Neural progenitor cell (in vitro differentiated cells): ENCODE measurements at regions not wholly inside any gene's neighbourhood (a gene's known extent, or its start where the extent isn't known, plus 50 kb on each side); places are given as distances from the start of the nearest gene placed in this dataset.
A peak's percentile ranks its signal among the peaks of the same experiment; 100 is the strongest.
"Not testable (repeated sequence)": the region's sequence is repeated elsewhere in the genome, so short reads cannot be mapped to it uniquely, and the experiment has no call there.

Source experiments
- DNase-seq: peaks from one replicate; pipeline ENCODE4 v3.0.0-alpha.2; 2016; ENCODE audit warnings: low spot score
- H2AFZ ChIP-seq: fragments of 200-600 bp; sonication (generic); replicated peaks from 2 replicates; pipeline ENCODE4 v1.6.1; 2016; ENCODE audit warnings: antibody characterized with exemption
- H3F3A ChIP-seq: fragments of 200-600 bp; sonication (generic); 2 replicates; pipeline ENCODE4 v1.6.1; 2016; ENCODE audit warnings: antibody characterized with exemption, low read depth
- H3K27ac ChIP-seq: fragments of 200-600 bp; sonication (generic); 2 replicates; pipeline ENCODE4 v1.5.1; 2016; ENCODE audit warnings: mild to moderate bottlenecking
- H3K27me3 ChIP-seq: fragments of 200-600 bp; sonication (generic); 2 replicates; pipeline ENCODE4 v1.6.1; 2016; ENCODE audit warnings: mild to moderate bottlenecking, moderate library complexity
- H3K36me3 ChIP-seq: fragments of 200-600 bp; sonication (generic); 2 replicates; pipeline ENCODE4 v1.5.1; 2016
- H3K4me1 ChIP-seq: fragments of 200-600 bp; sonication (generic); 2 replicates; pipeline ENCODE4 v1.6.1; 2016; ENCODE audit warnings: mixed run types
- H3K4me2 ChIP-seq: fragments of 200-600 bp; sonication (generic); 2 replicates; pipeline ENCODE4 v1.6.1; 2016
- H3K4me3 ChIP-seq: fragments of 200-600 bp; sonication (generic); 2 replicates; pipeline ENCODE4 v1.5.1; 2016
- H3K79me2 ChIP-seq: fragments of 200-600 bp; sonication (generic); 2 replicates; pipeline ENCODE4 v1.6.1; 2016; ENCODE audit warnings: low read depth
- H3K9ac ChIP-seq: fragments of 200-600 bp; sonication (generic); 2 replicates; pipeline ENCODE4 v1.6.1; 2016
- H3K9me3 ChIP-seq: fragments of 200-600 bp; sonication (generic); 2 replicates; pipeline ENCODE4 v1.5.1; 2016; ENCODE audit warnings: low read depth
- H4K20me1 ChIP-seq: fragments of 200-600 bp; sonication (generic); 2 replicates; pipeline ENCODE4 v1.6.1; 2016; ENCODE audit warnings: low read depth
- H3K27ac Mint-ChIP-seq: 3 replicates; pipeline ENCODE4 v1.8.0; 2021; ENCODE audit warnings: mixed read lengths
- H3K27me3 Mint-ChIP-seq: 2 replicates; pipeline ENCODE4 v1.8.0; 2022; ENCODE audit warnings: low read depth, mild to moderate bottlenecking, inconsistent platforms, moderate library complexity, mixed read lengths; ENCODE audit not compliant: insufficient read depth
- H3K36me3 Mint-ChIP-seq: 3 replicates; pipeline ENCODE4 v1.8.0; 2021; ENCODE audit warnings: mixed read lengths
- H3K4me1 Mint-ChIP-seq: 3 replicates; pipeline ENCODE4 v1.8.0; 2021; ENCODE audit warnings: mixed read lengths
- H3K4me3 Mint-ChIP-seq: 3 replicates; pipeline ENCODE4 v1.8.0; 2021; ENCODE audit warnings: mild to moderate bottlenecking, moderate library complexity, mixed read lengths
- H3K9me3 Mint-ChIP-seq: 3 replicates; pipeline ENCODE4 v1.8.0; 2020; ENCODE audit warnings: mixed read lengths
- EZH2 ChIP-seq: fragments of 200-600 bp; sonication (generic); IDR thresholded peaks from 2 replicates; pipeline ENCODE4 v1.6.1; 2017; ENCODE audit warnings: antibody characterized with exemption, mild to moderate bottlenecking, moderate library complexity
- EZH2phosphoT487 ChIP-seq: fragments of 200-600 bp; sonication (generic); IDR thresholded peaks from 2 replicates; pipeline ENCODE4 v1.6.1; 2017; ENCODE audit warnings: antibody characterized with exemption
- TF ChIP-seq, protein P1 (sequence below): fragments of 200-600 bp; sonication (generic); IDR thresholded peaks from 2 replicates; pipeline ENCODE4 v1.5.1; 2017; ENCODE audit warnings: antibody characterized with exemption, mild to moderate bottlenecking

DNA sequence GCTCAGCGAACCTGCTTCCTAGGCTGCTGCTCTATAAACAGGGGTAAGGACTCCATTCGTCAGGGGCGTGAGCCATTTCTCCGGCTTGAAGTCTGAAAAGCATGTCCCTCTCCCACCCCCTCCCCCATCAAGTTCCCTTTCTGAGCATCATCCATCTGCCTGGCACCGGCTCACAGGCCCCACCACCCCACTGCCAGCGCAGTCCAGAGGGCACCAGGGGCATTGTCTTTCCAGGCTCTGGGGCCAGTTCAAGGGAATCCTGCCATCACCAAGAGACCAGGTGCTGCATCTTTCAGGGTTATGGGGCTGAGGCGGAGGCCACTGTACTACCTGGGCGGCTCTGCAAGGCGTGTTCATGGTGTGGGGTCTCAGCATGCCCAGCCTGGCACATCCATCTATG is 64.7 kb upstream of the EDAR start:
- H3K79me2 ChIP-seq: no peaks in the 10 kb centered on the region
- H3K9me3 Mint-ChIP-seq: no peaks in the 10 kb centered on the region
- peaks cover 18% of the 10 kb centered on the region for H3F3A ChIP-seq
- TF ChIP-seq, protein P1, sequence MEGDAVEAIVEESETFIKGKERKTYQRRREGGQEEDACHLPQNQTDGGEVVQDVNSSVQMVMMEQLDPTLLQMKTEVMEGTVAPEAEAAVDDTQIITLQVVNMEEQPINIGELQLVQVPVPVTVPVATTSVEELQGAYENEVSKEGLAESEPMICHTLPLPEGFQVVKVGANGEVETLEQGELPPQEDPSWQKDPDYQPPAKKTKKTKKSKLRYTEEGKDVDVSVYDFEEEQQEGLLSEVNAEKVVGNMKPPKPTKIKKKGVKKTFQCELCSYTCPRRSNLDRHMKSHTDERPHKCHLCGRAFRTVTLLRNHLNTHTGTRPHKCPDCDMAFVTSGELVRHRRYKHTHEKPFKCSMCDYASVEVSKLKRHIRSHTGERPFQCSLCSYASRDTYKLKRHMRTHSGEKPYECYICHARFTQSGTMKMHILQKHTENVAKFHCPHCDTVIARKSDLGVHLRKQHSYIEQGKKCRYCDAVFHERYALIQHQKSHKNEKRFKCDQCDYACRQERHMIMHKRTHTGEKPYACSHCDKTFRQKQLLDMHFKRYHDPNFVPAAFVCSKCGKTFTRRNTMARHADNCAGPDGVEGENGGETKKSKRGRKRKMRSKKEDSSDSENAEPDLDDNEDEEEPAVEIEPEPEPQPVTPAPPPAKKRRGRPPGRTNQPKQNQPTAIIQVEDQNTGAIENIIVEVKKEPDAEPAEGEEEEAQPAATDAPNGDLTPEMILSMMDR: no peak
- no peak for TF ChIP-seq EZH2phosphoT487
- no peak for TF ChIP-seq EZH2
- H3K27me3 Mint-ChIP-seq: peaks cover 15% of the 10 kb centered on the region
- H3K9ac ChIP-seq: no peak overlapping the region
- no peak overlapping the region for H2AFZ ChIP-seq
- H3K4me3 ChIP-seq: no peak overlapping the region
- H3K4me2 ChIP-seq: no peak overlapping the region
- H3K4me1 Mint-ChIP-seq: peaks cover 39% of the 10 kb centered on the region
- H3K36me3 ChIP-seq: no peaks in the 10 kb centered on the region
- H3K36me3 Mint-ChIP-seq: no peaks in the 10 kb centered on the region
- no peak overlapping the region for H3K27ac ChIP-seq
- H4K20me1 ChIP-seq: no peaks in the 10 kb centered on the region
- no peak for DNase-seq
- no peak overlapping the region for H3K27ac Mint-ChIP-seq
- no peaks in the 10 kb centered on the region for H3K27me3 ChIP-seq
- H3K9me3 ChIP-seq: no peaks in the 10 kb centered on the region
- H3K4me1 ChIP-seq: peaks cover 28% of the 10 kb centered on the region
- no peak overlapping the region for H3K4me3 Mint-ChIP-seq

DNA sequence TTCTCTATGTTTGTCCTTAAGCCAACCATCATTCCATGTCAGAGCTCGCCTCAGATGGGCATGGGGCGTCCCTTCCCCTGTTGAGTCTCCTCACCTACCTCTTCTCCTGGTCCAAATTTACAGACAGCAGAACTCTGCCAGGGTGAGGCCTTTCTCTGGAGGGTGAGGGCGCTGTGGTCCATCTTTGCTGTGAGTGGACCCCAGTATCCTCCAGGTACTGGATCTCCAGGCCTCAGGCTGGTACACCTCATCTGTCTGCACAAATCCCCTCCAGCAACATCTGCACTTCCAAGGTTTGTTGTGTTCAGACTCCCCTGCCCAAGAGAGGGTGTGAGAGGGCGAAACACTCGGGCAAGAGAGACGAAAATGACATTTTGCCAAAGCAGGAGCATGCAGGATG is 63.9 kb upstream of the EDAR start:
- no peaks in the 10 kb centered on the region for H3K9me3 ChIP-seq
- no peak overlapping the region for H3K4me3 ChIP-seq
- Mint-ChIP-seq H3K36me3 (no peaks in the 10 kb centered on the region), H3K4me3 (peak overlapping the region; percentile 18), H3K27me3 (peaks cover 10% of the 10 kb centered on the region), H3K27ac (peak overlapping the region; percentile 58), H3K9me3 (no peaks in the 10 kb centered on the region), H3K4me1 (peaks cover 37% of the 10 kb centered on the region)
- peaks cover 20% of the 10 kb centered on the region for H3K4me1 ChIP-seq
- H2AFZ ChIP-seq: peak overlapping the region; percentile 57
- no peak overlapping the region for H3K27ac ChIP-seq
- no peaks in the 10 kb centered on the region for H3K79me2 ChIP-seq
- TF ChIP-seq, protein P1: no peak
- no peak for TF ChIP-seq EZH2
- no peak for TF ChIP-seq EZH2phosphoT487
- peaks cover 10% of the 10 kb centered on the region for H3F3A ChIP-seq
- DNase-seq: no peak
- H3K27me3 ChIP-seq: no peaks in the 10 kb centered on the region
- H3K9ac ChIP-seq: no peak overlapping the region
- no peak overlapping the region for H3K4me2 ChIP-seq
- H4K20me1 ChIP-seq: no peaks in the 10 kb centered on the region
- H3K36me3 ChIP-seq: no peaks in the 10 kb centered on the region

DNA sequence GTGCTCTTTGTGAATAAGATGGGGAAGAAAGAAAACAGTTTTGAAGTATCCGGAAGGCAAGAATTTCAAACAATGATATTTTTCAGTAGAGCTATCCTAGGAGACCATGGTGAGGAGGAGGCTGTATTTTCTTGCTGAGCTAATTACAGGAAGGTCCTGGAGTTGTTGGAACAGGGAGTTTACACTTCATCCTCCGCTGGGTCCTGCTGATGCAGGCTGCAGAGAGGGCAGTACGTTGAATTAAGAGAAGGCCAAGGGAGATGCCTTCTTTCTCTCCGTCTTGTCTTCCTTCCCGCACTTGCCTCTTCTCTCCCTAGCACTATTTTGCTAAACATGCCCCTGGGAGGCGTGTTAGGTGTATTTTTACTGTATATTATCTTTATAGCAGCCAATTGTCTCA is 60.0 kb upstream of the EDAR start:
- H3K27ac ChIP-seq: no peak overlapping the region
- H3K36me3 ChIP-seq: no peaks in the 10 kb centered on the region
- no peaks in the 10 kb centered on the region for H3F3A ChIP-seq
- H3K9ac ChIP-seq: no peak overlapping the region
- H3K4me2 ChIP-seq: no peak overlapping the region
- H3K36me3 Mint-ChIP-seq: peaks cover 2% of the 10 kb centered on the region
- peaks cover 41% of the 10 kb centered on the region for H3K4me1 Mint-ChIP-seq
- H3K9me3 Mint-ChIP-seq: no peaks in the 10 kb centered on the region
- H3K4me3 Mint-ChIP-seq: no peak overlapping the region
- no peaks in the 10 kb centered on the region for H3K79me2 ChIP-seq
- no peaks in the 10 kb centered on the region for H4K20me1 ChIP-seq
- TF ChIP-seq, protein P1: no peak
- TF ChIP-seq EZH2phosphoT487: no peak
- TF ChIP-seq EZH2: no peak
- peak overlapping the region; percentile 11 for H2AFZ ChIP-seq
- H3K4me3 ChIP-seq: no peak overlapping the region
- peaks cover 7% of the 10 kb centered on the region for H3K4me1 ChIP-seq
- H3K27me3 Mint-ChIP-seq: peaks cover 5% of the 10 kb centered on the region
- peak overlapping the region; percentile 18 for H3K27ac Mint-ChIP-seq
- DNase-seq: no peak
- H3K27me3 ChIP-seq: no peaks in the 10 kb centered on the region
- H3K9me3 ChIP-seq: no peaks in the 10 kb centered on the region

DNA sequence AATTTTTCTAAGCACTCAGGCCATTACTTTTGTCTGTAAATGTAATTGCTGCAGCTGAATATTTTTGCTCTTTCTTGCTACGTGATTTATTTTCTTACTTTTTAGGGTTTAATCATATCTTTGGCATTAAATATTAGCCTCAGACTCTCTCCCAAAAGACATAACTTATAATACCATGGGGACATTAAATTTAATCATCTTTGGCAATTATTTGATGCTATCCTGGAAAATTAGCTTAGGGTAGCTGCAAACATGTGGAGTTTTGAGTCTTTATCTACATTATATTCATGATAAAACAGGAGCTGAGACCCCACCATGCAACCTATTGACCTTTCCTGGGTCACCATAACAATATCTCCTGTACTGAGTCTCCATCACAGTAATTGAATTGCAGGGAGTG is 59.1 kb upstream of the EDAR start:
- Histone ChIP-seq H3K4me1 (peaks cover 7% of the 10 kb centered on the region), H3F3A (no peaks in the 10 kb centered on the region), H2AFZ (no peak overlapping the region), H3K79me2 (no peaks in the 10 kb centered on the region), H3K27ac (no peak overlapping the region), H3K36me3 (no peaks in the 10 kb centered on the region), H4K20me1 (no peaks in the 10 kb centered on the region), H3K4me2 (no peak overlapping the region), H3K9ac (no peak overlapping the region), H3K27me3 (no peaks in the 10 kb centered on the region), H3K9me3 (no peaks in the 10 kb centered on the region), H3K4me3 (no peak overlapping the region)
- peaks cover 4% of the 10 kb centered on the region for H3K27me3 Mint-ChIP-seq
- no peaks in the 10 kb centered on the region for H3K9me3 Mint-ChIP-seq
- H3K36me3 Mint-ChIP-seq: peaks cover 2% of the 10 kb centered on the region
- no peak overlapping the region for H3K27ac Mint-ChIP-seq
- no peak for DNase-seq
- H3K4me3 Mint-ChIP-seq: no peak overlapping the region
- TF ChIP-seq, protein P1: no peak
- no peak for TF ChIP-seq EZH2phosphoT487
- TF ChIP-seq EZH2: no peak
- H3K4me1 Mint-ChIP-seq: peaks cover 40% of the 10 kb centered on the region

DNA sequence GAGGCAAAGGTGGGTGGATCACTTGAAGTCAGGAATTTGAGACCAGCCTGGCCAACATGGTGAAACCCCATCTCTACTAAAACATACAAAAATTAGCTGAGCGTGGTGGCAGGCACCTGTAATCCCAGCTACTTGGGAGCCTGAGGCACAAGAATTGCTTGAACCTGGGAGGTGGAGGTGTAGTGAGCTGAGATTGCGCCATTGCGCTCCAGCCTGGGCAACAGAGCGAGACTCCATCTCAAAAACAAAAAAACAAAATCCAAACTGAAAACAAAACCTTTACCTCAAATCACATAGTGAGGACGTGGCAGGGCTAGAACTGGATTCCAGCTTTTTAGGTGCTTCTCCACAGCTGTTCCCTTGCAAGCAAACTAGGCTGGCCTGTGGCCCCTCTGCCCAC is 58.5 kb upstream of the EDAR start:
- not testable (repeated sequence) for H3K9me3 ChIP-seq, DNase-seq, H3K27me3 ChIP-seq, H2AFZ ChIP-seq, H3K4me3 Mint-ChIP-seq, H3K9me3 Mint-ChIP-seq, H3K9ac ChIP-seq, H3K4me2 ChIP-seq, H3K4me1 ChIP-seq, H3K4me3 ChIP-seq, H3K36me3 Mint-ChIP-seq, H3K36me3 ChIP-seq, H3K27ac ChIP-seq, H3K27me3 Mint-ChIP-seq, H3F3A ChIP-seq, H3K79me2 ChIP-seq, H4K20me1 ChIP-seq
- H3K27ac Mint-ChIP-seq: peak overlapping the region; percentile 91
- H3K4me1 Mint-ChIP-seq: peaks cover 37% of the 10 kb centered on the region
